Fibroblast of the aortic adventitia (primary cell): ENCODE measurements at regions not wholly inside any gene's neighbourhood (a gene's known extent, or its start where the extent isn't known, plus 50 kb on each side); places are given as distances from the start of the nearest gene placed in this dataset.

Experiments
- DNase-seq: peaks from one replicate; pipeline ENCODE4 v3.0.0-alpha.2; 2010; ENCODE audit warnings: low read depth
- H3K4me3 ChIP-seq: 2 replicates; pipeline ENCODE4 v1.5.1; 2011; ENCODE audit warnings: low read depth, mild to moderate bottlenecking, control low read depth, low read length, moderate library complexity
- CTCF ChIP-seq: IDR thresholded peaks from 2 replicates; pipeline ENCODE4 v1.5.1; 2011; ENCODE audit warnings: mild to moderate bottlenecking, low read length, control low read depth, inconsistent platforms; ENCODE audit not compliant: insufficient read depth

- H3K4me3 ChIP-seq, result no peak overlapping the region
- TF ChIP-seq CTCF, result no peak
- DNase-seq, result no peak
Measured at GRCh38 chr11:134701564-134702165, 289.6 kb upstream of the B3GAT1 start.

- DNase-seq, result no peak
- no peak for TF ChIP-seq CTCF
Measured at GRCh38 chr11:134700101-134700640, 288.1 kb upstream of the B3GAT1 start.

GRCh38 chr11:134696455-134696854 lies 284.4 kb upstream of the B3GAT1 start:
- no peak for DNase-seq
- no peak for TF ChIP-seq CTCF
- H3K4me3 ChIP-seq, result no peak overlapping the region

More at GRCh38 chr11:134700101-134700640, 288.1 kb upstream of the B3GAT1 start:
- no peak overlapping the region for H3K4me3 ChIP-seq

- H3K4me3 ChIP-seq, result no peak overlapping the region
- TF ChIP-seq CTCF, result no peak
- DNase-seq, result peak; percentile 19
Measured at GRCh38 chr11:134691985-134692384, 279.9 kb upstream of the B3GAT1 start.

GRCh38 chr11:134691295-134691873 lies 279.3 kb upstream of the B3GAT1 start:
- TF ChIP-seq CTCF, result no peak
- DNase-seq, result no peak
- no peak overlapping the region for H3K4me3 ChIP-seq

GRCh38 chr11:134689886-134690285 lies 277.8 kb upstream of the B3GAT1 start:
- TF ChIP-seq CTCF, result no peak
- no peak for DNase-seq

More at GRCh38 chr11:134689886-134690285, 277.8 kb upstream of the B3GAT1 start:
- no peak overlapping the region for H3K4me3 ChIP-seq
